Mucosa of gallbladder (tissue), 1 donor: ENCODE measurements at regions not wholly inside any gene's neighbourhood (a gene's known extent, or its start where the extent isn't known, plus 50 kb on each side); places are given as distances from the start of the nearest gene placed in this dataset.
A peak's percentile ranks its signal among the peaks of the same experiment; 100 is the strongest.

ENCODE experiments used
- DNase-seq: peaks from one replicate; pipeline ENCODE4 v3.0.0-alpha.2; 2020; ENCODE audit warnings: low spot score
- donor health status: DM: no; HTN: no; CAD: no.

DNA sequence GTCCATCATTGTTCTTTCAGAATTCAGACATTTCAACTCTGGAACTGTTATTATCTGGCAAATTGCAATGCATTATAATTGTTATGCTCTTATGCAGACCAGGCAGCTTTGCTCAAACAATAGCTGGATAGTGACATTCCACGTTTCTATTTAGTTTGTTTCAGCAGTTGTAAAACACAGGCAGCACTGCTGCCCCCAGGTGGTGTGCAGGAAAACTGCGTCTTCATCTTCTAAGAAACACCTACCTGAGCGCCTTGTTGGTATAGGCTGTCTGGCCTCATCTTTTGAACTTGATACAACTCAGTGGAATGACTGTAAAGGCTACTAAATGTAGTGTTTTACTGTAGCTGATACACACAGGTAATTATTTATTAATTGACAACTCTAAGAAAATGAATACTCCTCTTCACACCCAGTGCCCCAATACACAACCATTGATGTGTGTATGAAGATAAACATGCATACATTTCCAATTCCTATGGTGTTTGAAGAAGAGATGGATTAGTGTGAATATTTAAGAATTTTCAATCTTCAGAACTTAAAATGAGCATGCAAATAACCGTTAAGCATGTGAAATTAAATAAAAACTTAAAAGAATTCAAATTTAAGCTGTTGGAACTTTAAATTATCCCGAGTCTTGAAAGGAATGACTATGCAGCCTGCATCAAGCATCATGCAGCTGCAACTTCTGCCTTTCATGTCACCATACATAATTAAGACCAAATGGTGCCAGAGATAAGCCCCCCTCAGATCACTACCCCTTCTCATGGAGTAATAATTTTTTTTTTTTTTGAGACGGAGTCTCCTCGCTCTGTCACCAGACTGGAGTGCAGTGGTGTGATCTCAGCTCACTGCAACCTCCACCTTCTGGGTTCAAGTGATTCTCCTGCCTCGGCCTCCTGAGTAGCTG lies 85.6 kb downstream of the CD8B2 start:
- DNase-seq, result no peak

GRCh38 chr2:106573773-106574172 lies 86.6 kb downstream of the CD8B2 start:
- no peak for DNase-seq

- peak; percentile 34 for DNase-seq
Observed at GRCh38 chr2:106575955-106576354, 88.8 kb downstream of the CD8B2 start.

GRCh38 chr2:106577255-106577651 lies 90.1 kb downstream of the CD8B2 start:
- no peak for DNase-seq

DNA sequence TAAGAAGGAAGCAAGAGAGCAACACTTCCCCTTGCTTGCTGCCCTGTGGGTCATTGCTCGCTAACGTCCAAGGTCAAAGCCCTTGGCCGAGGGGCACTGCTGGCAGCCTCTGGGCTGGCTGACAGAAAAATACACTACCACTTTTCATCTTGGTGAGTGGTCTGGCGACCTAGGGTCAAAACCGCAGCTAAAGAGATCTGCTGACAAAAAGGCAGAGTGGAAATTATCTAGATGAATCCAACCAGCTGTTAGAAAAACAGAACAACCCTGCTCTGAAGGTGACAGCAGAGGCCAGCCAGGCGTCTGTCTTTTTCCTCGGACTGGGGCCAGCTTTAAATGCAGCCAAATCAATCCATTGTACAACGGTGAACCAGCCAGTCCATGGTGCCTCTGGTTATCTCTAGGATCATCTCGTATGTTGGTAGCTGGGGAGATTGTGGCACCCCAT lies 92.6 kb downstream of the CD8B2 start:
- DNase-seq, result peak; percentile 26

GRCh38 chr2:106580241-106580640 lies 93.1 kb downstream of the CD8B2 start:
- no peak for DNase-seq

GRCh38 chr2:106581328-106581727 lies 94.2 kb downstream of the CD8B2 start:
- DNase-seq, result no peak

DNA sequence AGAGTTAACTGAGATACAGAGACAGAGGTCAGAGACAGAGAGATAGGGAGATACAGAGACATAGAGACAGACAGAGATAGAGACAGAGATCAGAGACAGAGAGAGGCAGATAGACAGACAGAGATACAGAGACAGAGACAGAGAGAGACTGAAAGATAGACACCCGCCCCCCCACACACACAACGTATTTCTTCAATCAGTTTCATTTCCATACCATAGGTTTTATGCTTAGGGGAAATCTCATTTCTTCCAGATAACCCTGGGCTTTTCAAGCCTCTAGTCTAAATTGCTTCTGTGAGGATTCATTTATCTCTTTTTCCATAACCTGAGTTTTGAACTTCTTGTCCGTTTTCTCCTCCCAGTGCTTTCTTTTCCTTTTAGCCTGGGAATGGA lies 94.6 kb downstream of the CD8B2 start:
- no peak for DNase-seq

- DNase-seq, result peak; percentile 80
Observed at GRCh38 chr2:106582148-106583143, 95.3 kb downstream of the CD8B2 start.

- DNase-seq, result no peak
Observed at GRCh38 chr2:106584304-106584954, 97.3 kb downstream of the CD8B2 start.

- no peak for DNase-seq
Observed at GRCh38 chr2:106596844-106597243, 109.7 kb downstream of the CD8B2 start.

GRCh38 chr2:106599540-106599939 lies 112.4 kb downstream of the CD8B2 start:
- no peak for DNase-seq

DNA sequence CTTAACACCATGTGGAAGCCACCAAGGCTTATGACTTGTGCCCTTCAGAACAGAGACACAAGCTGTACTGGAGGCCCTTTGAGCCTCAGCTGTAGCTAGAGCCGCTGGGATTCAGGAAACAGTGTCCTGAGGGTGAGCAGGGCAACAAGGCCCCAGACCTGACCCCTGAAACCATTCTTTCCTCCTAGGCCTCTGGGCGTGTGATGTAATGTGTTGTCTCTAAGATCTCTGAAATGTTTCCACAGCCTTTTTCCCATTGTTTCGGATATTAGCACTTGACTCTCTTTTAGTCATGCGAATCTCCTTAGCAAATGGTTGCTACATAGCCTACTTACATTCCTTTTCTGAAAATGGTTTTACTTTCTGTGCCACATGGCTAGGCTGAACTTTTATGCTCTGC lies 114.9 kb downstream of the CD8B2 start:
- DNase-seq, result no peak

GRCh38 chr2:106606652-106607051 lies 119.5 kb downstream of the CD8B2 start:
- no peak for DNase-seq

DNA sequence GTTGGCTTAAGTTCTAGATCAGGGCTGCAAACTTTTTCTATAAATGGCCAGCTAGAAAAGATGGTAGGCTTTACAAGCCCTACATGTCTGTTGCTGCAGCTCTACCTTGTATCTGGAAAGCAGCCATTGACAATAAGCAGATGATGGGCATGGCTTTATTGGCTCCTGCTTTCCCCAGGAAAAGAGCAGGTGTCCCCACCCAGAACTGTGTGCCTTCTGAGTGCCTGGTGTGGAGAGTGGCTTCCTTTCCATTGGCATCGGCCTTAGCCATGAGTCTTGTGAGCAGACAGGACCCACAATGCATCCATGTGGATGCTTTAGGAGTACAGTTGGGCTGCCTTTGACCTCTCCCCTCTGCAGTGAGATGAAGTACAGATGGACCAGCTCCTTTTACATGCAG lies 120.2 kb downstream of the CD8B2 start:
- no peak for DNase-seq

DNA sequence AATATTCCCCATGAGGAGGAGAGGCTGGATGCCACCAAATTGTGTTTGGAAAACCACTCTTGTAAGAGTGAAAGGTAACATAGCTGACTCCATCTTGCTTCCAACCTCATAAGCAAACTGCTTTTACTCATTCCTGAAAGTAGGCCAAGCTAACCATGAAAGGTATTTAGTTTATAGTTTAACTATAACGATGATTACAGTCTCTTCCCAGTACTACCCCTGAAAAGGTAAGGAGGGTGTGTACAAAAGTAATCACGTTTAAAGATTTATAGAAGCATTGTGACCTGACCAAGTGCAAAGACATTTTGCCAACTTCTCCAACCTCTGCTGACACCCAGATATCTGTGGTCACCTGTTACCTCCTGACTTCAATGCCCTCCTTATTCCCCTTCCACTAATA lies 122.6 kb downstream of the CD8B2 start:
- no peak for DNase-seq

- peak; percentile 77 for DNase-seq
Observed at GRCh38 chr2:106614511-106615291, 127.5 kb downstream of the CD8B2 start.

DNA sequence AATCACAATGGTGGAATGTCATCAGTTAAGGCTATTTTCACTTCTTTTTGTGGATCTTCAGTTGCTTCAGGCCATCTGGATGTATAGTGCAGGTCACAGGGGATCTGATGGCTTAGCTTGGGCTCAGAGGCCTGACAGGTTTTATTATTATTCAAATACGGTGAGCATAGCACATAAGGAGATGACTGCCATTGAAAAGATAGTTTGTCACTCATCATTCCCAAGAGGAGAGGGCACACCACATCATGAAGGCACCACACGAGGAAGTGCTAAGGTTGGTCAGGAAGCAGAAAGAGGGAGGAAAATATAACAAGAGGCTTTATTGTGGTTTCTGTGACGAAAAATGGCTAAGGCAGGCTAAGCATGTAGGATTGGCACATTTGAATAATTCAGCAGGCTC lies 131.4 kb downstream of the CD8B2 start:
- DNase-seq, result no peak

DNA sequence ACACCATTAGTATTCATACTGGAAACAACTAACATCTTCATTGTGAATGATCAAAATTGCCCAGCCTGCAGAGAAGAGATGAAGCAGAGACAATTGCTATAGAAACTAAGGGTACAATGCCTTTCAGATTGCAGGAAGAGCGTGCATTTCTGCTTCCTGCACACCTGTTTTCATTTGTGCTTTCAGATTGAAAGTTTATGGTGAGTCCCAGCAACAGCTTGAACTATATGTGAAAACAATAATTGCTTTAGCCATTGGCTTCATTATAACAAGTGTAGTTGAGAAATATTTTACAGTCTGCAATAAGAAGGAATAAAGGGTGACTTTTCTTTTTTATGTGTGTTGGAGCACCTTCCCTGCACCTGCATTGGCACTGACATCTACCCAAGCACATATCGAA lies 136.3 kb downstream of the CD8B2 start:
- no peak for DNase-seq

GRCh38 chr2:106624787-106625380 lies 137.7 kb downstream of the CD8B2 start:
- no peak for DNase-seq

- no peak for DNase-seq
Observed at GRCh38 chr2:106628377-106628776, 141.2 kb downstream of the CD8B2 start.
